Fibroblast of mammary gland (primary cell): ENCODE measurements at regions not wholly inside any gene's neighbourhood (a gene's known extent, or its start where the extent isn't known, plus 50 kb on each side); places are given as distances from the start of the nearest gene placed in this dataset.
"Not testable (repeated sequence)": the region's sequence is repeated elsewhere in the genome, so short reads cannot be mapped to it uniquely, and the experiment has no call there.

Experiments
- DNase-seq: peaks from one replicate; pipeline ENCODE4 v3.0.0-alpha.2; 2010; ENCODE audit warnings: low read depth
- H3K4me3 ChIP-seq: 2 replicates; pipeline ENCODE4 v1.5.1; 2011; ENCODE audit warnings: low read depth, mild to moderate bottlenecking, low read length, moderate library complexity; ENCODE audit not compliant: control insufficient read depth
- TF ChIP-seq, protein P1 (sequence below): conservative IDR thresholded peaks from 2 replicates; pipeline ENCODE4 v1.5.1; 2011; ENCODE audit warnings: low read depth, low read length, inconsistent platforms; ENCODE audit not compliant: control insufficient read depth, insufficient read depth

DNA sequence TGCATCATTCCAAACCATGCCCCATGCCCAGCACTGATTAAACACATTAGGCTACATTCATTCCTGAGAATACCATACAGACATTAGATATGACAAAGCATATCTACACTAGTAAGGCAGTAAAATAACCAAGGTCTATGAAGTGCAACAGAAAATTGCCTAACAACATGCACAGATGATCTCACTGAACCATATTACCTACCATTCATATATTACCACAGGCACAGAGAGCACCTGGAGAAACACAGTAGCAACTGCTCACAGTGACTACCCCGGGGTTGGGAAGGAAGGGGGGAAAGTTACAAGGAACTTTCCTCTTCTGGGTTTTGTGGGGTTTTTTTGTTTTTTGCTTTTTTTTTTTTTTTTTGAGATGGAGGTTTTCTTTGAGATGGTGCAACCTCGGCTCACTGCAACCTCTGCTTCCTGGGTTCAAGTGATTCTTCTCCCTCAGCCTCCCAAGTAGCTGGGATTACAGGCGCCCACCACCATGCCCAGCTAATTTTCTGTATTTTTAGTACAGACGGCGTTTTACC lies 669.6 kb downstream of the UQCRFS1 start:
- DNase-seq: no peak
- TF ChIP-seq, protein P1, sequence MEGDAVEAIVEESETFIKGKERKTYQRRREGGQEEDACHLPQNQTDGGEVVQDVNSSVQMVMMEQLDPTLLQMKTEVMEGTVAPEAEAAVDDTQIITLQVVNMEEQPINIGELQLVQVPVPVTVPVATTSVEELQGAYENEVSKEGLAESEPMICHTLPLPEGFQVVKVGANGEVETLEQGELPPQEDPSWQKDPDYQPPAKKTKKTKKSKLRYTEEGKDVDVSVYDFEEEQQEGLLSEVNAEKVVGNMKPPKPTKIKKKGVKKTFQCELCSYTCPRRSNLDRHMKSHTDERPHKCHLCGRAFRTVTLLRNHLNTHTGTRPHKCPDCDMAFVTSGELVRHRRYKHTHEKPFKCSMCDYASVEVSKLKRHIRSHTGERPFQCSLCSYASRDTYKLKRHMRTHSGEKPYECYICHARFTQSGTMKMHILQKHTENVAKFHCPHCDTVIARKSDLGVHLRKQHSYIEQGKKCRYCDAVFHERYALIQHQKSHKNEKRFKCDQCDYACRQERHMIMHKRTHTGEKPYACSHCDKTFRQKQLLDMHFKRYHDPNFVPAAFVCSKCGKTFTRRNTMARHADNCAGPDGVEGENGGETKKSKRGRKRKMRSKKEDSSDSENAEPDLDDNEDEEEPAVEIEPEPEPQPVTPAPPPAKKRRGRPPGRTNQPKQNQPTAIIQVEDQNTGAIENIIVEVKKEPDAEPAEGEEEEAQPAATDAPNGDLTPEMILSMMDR: no peak
- no peak overlapping the region for H3K4me3 ChIP-seq

DNA sequence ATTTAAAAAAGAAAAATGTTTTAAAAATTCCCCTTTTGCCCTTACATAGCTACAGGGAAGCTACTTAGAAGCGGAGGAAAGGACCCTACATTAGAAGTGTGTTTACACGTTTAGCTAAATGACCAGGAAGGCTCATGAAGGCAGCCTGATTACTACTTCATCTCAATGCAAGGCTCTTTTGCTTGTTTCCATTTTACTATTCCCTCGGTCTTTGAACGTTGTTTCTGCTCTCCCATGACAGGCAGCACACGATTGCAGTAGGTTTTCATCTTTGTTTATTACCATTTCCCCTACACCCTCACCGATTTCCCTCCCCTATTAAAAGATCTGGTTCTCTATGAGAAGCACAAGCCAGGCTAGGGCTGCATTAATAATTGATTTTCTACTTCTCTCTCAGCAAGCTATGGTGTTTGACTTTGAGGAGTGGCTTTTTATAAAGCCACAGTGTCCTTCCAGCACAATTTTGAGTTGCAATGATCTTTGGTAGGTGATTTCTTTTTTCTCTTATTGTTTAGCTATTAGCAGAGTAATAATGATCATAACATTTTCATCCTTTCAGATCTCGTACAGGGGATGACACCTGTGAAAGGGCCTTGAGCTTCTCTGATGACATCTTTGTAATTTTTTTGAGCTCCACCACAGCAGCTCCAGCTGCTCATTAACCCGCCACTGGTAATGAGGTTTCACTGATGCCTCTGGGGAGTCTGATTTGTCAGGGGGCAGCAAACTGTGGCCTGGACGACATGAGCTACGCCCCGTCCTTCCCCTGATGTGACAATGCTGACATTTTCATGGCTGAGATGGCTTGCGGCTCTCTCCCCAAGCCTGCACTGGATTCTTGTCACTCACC lies 670.3 kb downstream of the UQCRFS1 start:
- TF ChIP-seq, protein P1: no peak
- no peak for DNase-seq
- no peak overlapping the region for H3K4me3 ChIP-seq

DNA sequence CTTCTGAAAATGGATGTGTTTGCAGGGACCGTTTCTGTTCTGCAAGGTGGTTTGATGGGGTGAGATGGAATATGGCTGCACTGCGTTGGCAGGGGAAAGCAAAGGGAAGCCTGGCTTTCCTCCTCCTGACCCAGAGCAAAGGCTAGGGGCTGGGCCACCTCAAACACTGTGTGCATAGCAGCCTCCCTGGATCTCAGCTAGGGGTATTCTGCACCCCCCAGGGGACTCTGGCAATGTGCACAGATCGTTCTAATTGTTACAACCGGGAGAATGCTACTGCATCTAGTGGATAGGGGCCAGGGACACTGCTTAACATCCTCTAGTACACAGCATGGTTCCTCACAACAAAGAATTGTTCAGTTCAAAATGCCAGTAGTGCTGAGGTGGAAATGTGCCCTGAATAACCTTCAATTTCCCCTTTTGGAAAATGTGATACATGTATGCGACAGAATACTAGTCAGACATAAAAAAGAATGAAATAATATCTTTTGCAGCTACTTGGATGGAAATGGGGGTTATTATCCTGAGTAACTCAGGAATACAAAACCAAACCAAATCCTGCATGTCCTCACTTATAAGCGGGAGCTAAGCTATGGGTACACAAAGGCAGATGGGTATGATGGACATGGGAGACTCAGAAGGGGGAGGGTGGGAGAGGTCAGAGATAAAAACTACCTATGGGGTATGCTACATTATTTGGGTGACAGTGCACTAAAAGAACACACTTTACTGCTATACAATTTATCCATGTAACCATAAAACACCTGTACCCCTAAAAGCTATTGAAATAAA lies 671.2 kb downstream of the UQCRFS1 start:
- TF ChIP-seq, protein P1: no peak
- no peak for DNase-seq
- no peak overlapping the region for H3K4me3 ChIP-seq

- DNase-seq: no peak
- H3K4me3 ChIP-seq: no peak overlapping the region
- TF ChIP-seq, protein P1: no peak
Measured at GRCh38 chr19:28541029-28541428, 671.9 kb downstream of the UQCRFS1 start.

DNA sequence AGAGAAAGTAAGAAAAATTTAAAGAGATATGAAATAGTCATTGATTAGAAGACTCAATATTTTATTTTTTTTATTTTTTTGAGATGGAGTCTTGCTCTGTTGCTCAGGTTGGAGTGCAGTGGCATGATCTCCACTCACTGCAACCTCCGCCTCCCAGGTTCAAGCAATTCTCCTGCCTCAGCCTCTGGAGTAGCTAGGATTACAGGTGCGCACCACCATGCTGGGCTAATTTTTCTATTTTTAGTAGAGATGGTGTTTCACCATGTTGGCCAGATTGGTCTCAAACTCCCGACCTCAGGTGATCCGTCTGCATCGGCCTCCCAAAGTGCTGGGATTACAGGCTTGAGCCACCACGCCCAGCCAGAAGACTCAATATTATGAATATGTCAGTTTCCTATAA lies 672.6 kb downstream of the UQCRFS1 start:
- DNase-seq: not testable (repeated sequence)

DNA sequence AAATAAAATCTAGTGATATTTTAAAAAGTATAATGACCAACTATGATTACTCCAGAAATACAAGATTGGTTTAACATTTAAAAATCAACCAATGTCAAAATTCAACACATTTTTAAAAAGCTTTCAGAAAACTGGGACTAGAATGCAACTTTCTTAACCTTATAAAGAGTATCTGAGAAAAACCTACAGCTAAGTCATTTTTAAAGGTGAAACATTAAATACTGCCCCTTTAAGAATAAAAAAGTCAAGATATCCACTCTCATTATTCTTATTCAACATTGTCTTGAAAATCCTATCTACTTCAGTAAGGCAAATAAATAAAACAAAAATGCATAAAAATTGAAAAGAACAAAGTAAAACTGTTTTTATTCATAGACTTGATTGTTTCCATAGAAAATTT lies 673.2 kb downstream of the UQCRFS1 start:
- TF ChIP-seq, protein P1: no peak
- DNase-seq: no peak
- no peak overlapping the region for H3K4me3 ChIP-seq

More for the DNA sequence above, 672.6 kb downstream of the UQCRFS1 start:
- not testable (repeated sequence) for H3K4me3 ChIP-seq

DNA sequence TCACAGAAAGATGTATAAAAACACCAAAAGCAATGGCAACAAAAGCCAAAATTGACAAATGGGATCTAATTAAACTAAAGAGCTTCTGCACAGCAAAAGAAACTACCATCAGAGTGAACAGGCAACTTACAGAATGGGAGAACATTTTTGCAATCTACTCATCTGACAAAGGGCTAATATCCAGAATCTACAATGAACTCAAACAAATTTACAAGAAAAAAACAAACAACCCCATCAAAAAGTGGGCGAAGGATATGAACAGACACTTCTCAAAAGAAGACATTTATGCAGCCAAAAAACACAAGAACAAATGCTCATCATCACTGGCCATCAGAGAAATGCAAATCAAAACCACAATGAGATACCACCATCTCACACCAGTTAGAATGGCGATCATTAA lies 674.4 kb downstream of the UQCRFS1 start:
- not testable (repeated sequence) for H3K4me3 ChIP-seq, DNase-seq
